Rectal smooth muscle tissue (tissue), 1 donor: ENCODE measurements at regions not wholly inside any gene's neighbourhood (a gene's known extent, or its start where the extent isn't known, plus 50 kb on each side); places are given as distances from the start of the nearest gene placed in this dataset.
A peak's percentile ranks its signal among the peaks of the same experiment; 100 is the strongest.
"Not testable (repeated sequence)": the region's sequence is repeated elsewhere in the genome, so short reads cannot be mapped to it uniquely, and the experiment has no call there.

Experiments used
- H3K27ac ChIP-seq: one replicate; pipeline ENCODE4 v1.7.0; 2013; ENCODE audit warnings: low read depth, low read length, inconsistent platforms
- H3K27me3 ChIP-seq: one replicate; pipeline ENCODE4 v1.7.0; 2013; ENCODE audit warnings: low read length; ENCODE audit not compliant: control insufficient read depth, insufficient read depth
- H3K36me3 ChIP-seq: one replicate; pipeline ENCODE4 v1.7.0; 2013; ENCODE audit warnings: low read length; ENCODE audit not compliant: control insufficient read depth, insufficient read depth
- H3K4me1 ChIP-seq: one replicate; pipeline ENCODE4 v1.7.0; 2013; ENCODE audit warnings: low read length; ENCODE audit not compliant: control insufficient read depth, insufficient read depth
- H3K4me3 ChIP-seq: one replicate; pipeline ENCODE4 v1.7.0; 2013; ENCODE audit warnings: low read length
- H3K9ac ChIP-seq: one replicate; pipeline ENCODE4 v1.7.0; 2013; ENCODE audit warnings: low read length

DNA sequence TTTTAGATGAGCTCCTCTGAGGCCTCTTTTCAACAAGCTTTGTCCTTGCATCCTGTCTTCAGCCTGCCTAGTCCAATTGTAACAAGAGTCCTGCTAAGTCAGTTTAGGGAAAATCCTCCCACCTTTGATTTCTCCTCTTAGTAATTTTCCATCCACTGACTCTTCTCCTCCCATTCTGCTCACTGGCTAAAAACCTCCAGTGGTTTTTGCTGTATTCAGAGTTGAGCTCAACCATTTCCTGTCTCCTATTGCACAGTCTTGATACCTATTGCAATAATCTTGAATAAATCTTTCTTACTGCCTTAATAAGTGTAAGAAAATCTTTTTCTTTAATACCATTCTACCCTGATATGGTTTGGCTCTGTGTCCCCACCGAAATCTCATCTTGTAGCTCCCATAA, 117.8 kb upstream of the ENPP6 start:
- Histone ChIP-seq H3K36me3 (no peaks in the 10 kb centered on the region), H3K9ac (no peak overlapping the region)

GRCh38 chr4:184333446-184333845, 115.8 kb upstream of the ENPP6 start:
- H3K4me3 ChIP-seq, H3K27ac ChIP-seq: not testable (repeated sequence)

More for the DNA sequence above, 117.8 kb upstream of the ENPP6 start:
- Histone ChIP-seq H3K4me1 (peaks cover 7% of the 10 kb centered on the region), H3K27me3 (no peaks in the 10 kb centered on the region), H3K27ac (no peak overlapping the region), H3K4me3 (no peak overlapping the region)

GRCh38 chr4:184331268-184331995, 113.8 kb upstream of the ENPP6 start:
- Histone ChIP-seq H3K4me3 (no peak overlapping the region), H3K27me3 (no peaks in the 10 kb centered on the region), H3K27ac (peak overlapping the region; percentile 50), H3K9ac (no peak overlapping the region), H3K4me1 (peaks cover 7% of the 10 kb centered on the region), H3K36me3 (no peaks in the 10 kb centered on the region)

More at GRCh38 chr4:184333446-184333845, 115.8 kb upstream of the ENPP6 start:
- not testable (repeated sequence) for H3K4me1 ChIP-seq, H3K36me3 ChIP-seq, H3K9ac ChIP-seq, H3K27me3 ChIP-seq

DNA sequence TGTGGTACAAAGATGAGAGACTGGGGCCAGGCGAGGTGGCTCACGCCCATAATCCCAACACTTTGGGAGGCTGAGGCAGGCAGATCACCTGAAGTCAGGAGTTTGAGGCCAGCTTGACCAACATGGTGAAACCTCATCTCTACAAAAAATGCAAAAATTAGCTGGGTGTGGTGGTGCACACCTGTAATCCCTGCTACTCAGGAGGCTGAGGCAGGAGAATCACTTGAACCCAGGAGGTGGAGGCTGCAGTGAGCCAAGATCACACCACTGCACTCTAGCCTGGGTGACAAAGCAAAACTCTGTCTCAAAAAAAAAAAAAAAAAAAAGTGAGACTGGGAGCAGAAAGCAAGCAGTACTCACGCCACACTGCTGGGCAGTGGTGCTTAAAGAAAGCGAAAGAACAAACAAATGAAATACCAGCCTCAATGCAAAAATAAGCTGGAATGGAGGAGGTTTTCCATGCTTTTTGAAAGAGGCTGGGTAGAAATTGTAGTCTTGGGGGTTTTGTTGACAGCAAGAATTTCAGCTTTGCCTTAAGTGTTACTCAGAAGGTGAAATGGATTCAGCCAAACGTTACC, 112.9 kb upstream of the ENPP6 start:
- not testable (repeated sequence) for H3K9ac ChIP-seq, H3K4me1 ChIP-seq, H3K27me3 ChIP-seq, H3K4me3 ChIP-seq, H3K36me3 ChIP-seq
- H3K27ac ChIP-seq: peak overlapping the region; percentile 50

DNA sequence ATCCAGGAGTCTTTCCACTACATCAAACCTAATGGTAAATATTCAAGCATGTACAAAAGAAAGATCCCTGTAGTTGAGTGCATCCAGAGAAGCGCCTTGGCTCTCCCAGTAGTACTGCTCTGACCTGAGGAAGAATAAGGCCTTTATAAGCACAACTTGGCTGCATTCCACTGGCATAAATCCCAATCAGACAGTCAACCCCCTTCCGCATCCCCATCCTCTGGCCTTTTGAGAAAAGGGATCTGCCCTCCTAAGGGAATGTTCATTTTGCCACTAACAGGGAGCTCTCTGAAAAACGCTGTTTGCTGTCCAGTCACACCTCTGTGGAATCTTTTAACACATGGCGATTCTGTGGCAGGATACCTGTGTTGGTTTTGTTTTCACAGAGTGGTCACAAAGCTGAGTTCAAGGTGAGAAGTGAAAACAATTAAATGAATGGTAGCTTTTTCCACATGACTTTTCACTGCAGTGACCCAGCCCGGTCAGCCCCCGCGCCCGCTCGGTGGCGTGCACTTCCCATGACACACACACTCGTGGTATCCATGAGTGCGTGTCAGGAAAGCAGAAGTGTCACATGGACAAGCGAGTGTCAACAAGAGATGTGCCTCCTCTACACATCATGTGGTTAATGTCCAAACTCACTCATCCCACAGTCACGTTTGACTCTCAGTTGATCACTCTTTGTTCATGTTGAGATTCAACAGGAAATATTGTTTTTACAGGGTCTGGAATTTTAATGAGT, 112.2 kb upstream of the ENPP6 start:
- Histone ChIP-seq H3K27me3 (no peaks in the 10 kb centered on the region), H3K27ac (no peak overlapping the region), H3K4me3 (no peak overlapping the region), H3K4me1 (peaks cover 7% of the 10 kb centered on the region), H3K9ac (no peak overlapping the region), H3K36me3 (no peaks in the 10 kb centered on the region)

GRCh38 chr4:184329235-184329634, 111.6 kb upstream of the ENPP6 start:
- Histone ChIP-seq H3K27ac (no peak overlapping the region), H3K27me3 (no peaks in the 10 kb centered on the region), H3K9ac (no peak overlapping the region), H3K36me3 (no peaks in the 10 kb centered on the region), H3K4me3 (no peak overlapping the region), H3K4me1 (peaks cover 7% of the 10 kb centered on the region)

DNA sequence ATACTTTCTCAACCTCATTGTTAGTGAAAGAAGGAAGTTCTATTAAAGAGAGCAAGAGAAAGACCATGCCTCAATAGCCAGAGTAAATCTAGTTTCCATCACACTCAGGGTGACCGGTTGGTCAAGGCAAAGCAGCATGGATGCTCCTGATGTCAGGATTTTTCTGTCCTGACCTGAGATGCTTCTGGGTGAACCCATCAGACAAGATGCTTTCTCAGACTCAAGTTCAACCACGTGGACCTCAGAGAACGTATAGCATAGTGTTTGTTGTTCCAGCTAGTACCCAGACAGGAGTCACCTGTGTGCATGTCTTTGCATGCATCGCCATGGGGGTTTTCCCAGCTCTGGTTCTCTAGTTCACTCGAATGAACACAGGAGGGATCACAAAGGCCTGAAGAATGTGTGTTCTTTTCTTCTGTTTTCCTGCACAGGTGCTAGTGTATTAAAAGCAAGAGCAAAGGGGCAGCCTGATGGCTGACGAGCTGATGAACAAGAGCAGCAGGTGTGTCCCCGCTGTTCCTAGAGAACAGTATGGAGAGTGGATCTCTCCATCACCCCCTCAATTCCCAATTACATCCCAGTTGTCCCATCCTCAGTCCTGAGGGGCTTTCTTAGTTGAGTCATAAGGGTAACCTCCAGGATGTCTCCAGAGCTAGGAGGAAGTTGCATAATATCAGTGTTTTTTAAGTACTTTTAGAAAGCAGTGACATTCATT, 110.5 kb upstream of the ENPP6 start:
- Histone ChIP-seq H3K4me3 (no peak overlapping the region), H3K4me1 (peaks cover 7% of the 10 kb centered on the region), H3K9ac (no peak overlapping the region), H3K27ac (no peak overlapping the region), H3K36me3 (no peaks in the 10 kb centered on the region), H3K27me3 (no peaks in the 10 kb centered on the region)

DNA sequence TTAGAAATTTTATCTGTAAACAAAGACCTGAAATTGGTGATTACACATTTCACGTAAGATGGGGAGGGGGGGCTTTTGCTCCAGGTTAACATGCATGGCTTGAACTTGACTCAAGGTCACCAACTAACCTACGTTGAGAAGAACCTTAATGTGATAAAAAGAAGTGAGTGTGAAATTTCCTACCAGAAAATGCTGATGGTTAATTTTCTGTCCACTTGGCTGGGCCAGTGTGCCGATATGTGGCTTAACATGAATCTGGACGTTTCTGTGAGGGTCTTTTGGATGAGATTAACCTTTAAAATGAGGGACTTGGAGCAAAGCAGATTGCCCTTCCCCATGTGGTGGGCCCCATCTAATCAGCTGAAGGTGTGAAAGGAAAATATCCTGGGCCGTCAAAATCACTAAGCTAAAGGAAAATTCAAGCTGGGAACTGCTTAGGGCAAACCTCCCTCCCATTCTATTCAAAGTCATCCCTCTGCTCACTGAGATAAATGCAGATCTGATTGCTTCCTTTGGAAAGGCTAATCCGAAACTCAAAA, 107.3 kb upstream of the ENPP6 start:
- no peaks in the 10 kb centered on the region for H3K4me1 ChIP-seq
- H3K27me3 ChIP-seq: no peaks in the 10 kb centered on the region
- H3K4me3 ChIP-seq: no peak overlapping the region
- no peak overlapping the region for H3K27ac ChIP-seq
- H3K36me3 ChIP-seq: no peaks in the 10 kb centered on the region
- H3K9ac ChIP-seq: no peak overlapping the region

GRCh38 chr4:184322328-184323025, 104.8 kb upstream of the ENPP6 start:
- Histone ChIP-seq H3K36me3 (no peaks in the 10 kb centered on the region), H3K4me1 (no peaks in the 10 kb centered on the region), H3K4me3 (no peak overlapping the region), H3K9ac (no peak overlapping the region), H3K27me3 (no peaks in the 10 kb centered on the region), H3K27ac (no peak overlapping the region)

DNA sequence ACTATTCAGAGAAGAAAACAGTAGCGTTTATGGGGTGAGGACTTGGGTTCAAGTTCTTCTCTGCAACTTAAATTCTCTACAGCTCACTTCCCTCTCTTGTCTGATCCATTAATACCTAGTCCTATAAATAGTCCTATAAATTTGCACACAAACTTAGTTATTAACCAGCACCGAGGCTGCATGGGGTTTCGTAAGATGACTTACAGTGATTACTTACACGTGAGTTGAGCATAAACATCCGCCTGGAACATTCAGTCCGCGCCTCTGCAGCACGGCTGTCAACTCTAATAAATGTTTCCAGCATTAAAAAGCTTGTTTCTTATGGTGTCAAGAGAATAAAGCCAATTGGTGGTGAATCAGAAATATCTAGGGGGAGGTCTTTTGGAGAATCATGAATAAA, 103.0 kb upstream of the ENPP6 start:
- Histone ChIP-seq H3K9ac (no peak overlapping the region), H3K36me3 (no peaks in the 10 kb centered on the region), H3K27me3 (no peaks in the 10 kb centered on the region), H3K4me1 (no peaks in the 10 kb centered on the region), H3K4me3 (no peak overlapping the region), H3K27ac (no peak overlapping the region)

GRCh38 chr4:184318852-184319251, 101.2 kb upstream of the ENPP6 start:
- H3K4me3 ChIP-seq: no peak overlapping the region
- H3K27ac ChIP-seq: no peak overlapping the region
- no peaks in the 10 kb centered on the region for H3K36me3 ChIP-seq
- H3K27me3 ChIP-seq: no peaks in the 10 kb centered on the region
- H3K9ac ChIP-seq: no peak overlapping the region
- no peaks in the 10 kb centered on the region for H3K4me1 ChIP-seq
